ENCODE measurements at regions not wholly inside any gene's neighbourhood (a gene's known extent, or its start where the extent isn't known, plus 50 kb on each side); places are given as distances from the start of the nearest gene placed in this dataset.

DNA sequence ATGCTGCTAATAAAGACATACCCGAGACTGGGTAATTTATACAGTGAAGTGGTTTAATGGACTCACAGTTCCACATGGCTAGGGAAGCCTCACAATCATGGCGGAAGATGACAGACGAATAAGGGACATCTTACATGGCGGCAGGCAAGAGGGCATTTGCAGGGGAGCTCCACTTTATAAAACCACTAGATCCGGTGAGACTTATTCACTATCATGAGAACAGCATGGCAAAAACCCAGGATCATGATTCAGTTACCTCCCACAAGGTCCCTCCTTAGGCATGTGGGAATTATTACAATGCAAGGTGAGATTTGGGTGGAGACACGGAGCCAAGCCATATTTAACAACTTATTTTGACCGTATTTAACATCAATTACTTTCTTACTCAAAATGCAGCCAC is 739.0 kb downstream of the NCAM2 start:
- H3K27me3 Mint-ChIP-seq (ENCODE audit: low read depth in 3 of 3): no peaks in the 10 kb centered on the region
- no peaks in the 10 kb centered on the region for H4K20me1 ChIP-seq (ENCODE audit: insufficient read depth, low read length)
- H3K9me3 Mint-ChIP-seq: peaks cover 0 to 6% (median 2%) of the 10 kb centered on the region in 7 donors
- H3K27ac Mint-ChIP-seq: no peak overlapping the region
- no peak overlapping the region for H3K4me3 ChIP-seq (replicated peaks in 1 of 3; ENCODE audit: low read depth in 2 of 3, low read length in 3 of 3)
- no peak for DNase-seq
- H3K79me2 ChIP-seq (ENCODE audit: insufficient read depth, low read length): no peaks in the 10 kb centered on the region
- H3K4me3 Mint-ChIP-seq: no peak overlapping the region
- H2AFZ ChIP-seq (ENCODE audit: insufficient read depth, low read depth, low read length, poor library complexity, severe bottlenecking): no peak overlapping the region
- H3K36me3 ChIP-seq (replicated peaks in 1 of 2; ENCODE audit: control insufficient read depth in 1 of 2, insufficient read depth in 2 of 2, low read length in 2 of 2): no peaks in the 10 kb centered on the region
- TF ChIP-seq, protein P1, sequence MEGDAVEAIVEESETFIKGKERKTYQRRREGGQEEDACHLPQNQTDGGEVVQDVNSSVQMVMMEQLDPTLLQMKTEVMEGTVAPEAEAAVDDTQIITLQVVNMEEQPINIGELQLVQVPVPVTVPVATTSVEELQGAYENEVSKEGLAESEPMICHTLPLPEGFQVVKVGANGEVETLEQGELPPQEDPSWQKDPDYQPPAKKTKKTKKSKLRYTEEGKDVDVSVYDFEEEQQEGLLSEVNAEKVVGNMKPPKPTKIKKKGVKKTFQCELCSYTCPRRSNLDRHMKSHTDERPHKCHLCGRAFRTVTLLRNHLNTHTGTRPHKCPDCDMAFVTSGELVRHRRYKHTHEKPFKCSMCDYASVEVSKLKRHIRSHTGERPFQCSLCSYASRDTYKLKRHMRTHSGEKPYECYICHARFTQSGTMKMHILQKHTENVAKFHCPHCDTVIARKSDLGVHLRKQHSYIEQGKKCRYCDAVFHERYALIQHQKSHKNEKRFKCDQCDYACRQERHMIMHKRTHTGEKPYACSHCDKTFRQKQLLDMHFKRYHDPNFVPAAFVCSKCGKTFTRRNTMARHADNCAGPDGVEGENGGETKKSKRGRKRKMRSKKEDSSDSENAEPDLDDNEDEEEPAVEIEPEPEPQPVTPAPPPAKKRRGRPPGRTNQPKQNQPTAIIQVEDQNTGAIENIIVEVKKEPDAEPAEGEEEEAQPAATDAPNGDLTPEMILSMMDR (IDR thresholded peaks at IDR 0.05): no peak
- no peak overlapping the region for H3K9ac ChIP-seq (ENCODE audit: insufficient read depth, low read length, poor library complexity, severe bottlenecking)
- H3K27ac ChIP-seq (ENCODE audit: low read depth in 1 of 2, low read length in 2 of 2): no peak overlapping the region
- H3K27me3 ChIP-seq (ENCODE audit: control insufficient read depth in 2 of 2, insufficient read depth in 2 of 2, low read length in 2 of 2): no peaks in the 10 kb centered on the region
- no peak overlapping the region for H3K4me2 ChIP-seq (replicated peaks; ENCODE audit: extremely low read depth, low read length, poor library complexity, severe bottlenecking)
- intact Hi-C loops (cut with micrococcal nuclease): no loop called here
- peaks cover 2 to 5% of the 10 kb centered on the region in 2 donors for H3K9me3 ChIP-seq (replicated peaks in 1 of 2; ENCODE audit: control insufficient read depth in 1 of 2, insufficient read depth in 1 of 2, low read length in 2 of 2)
- H3K4me1 Mint-ChIP-seq: no peaks in the 10 kb centered on the region
- H3K36me3 Mint-ChIP-seq: no peaks in the 10 kb centered on the region
- 66% methylated on average over 3 of the region's 7 CpGs for WGBS (ENCODE audit: insufficient coverage)
- no peaks in the 10 kb centered on the region for H3K4me1 ChIP-seq (ENCODE audit: control insufficient read depth in 1 of 2, insufficient read depth in 2 of 2, low read length in 2 of 2)

DNA sequence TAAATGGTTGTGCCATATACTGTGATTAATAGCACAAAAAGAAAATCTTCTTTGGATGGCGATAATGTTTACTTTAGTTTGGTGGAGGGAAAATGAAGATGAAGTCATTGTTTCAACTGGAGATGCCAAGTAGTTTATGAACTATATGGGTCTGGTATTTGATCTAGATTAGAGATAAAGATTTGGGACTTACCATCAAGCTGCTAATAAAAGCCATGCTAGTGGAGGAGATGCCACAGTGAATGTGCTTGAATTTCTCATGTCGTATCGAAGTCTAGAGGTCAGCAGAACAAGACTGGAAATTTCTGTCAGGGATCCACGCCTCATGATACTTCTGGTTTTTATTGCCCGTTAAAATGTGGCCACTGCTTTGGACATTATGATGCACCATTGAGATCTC is 742.0 kb downstream of the NCAM2 start:
- Histone ChIP-seq H3K9ac (ENCODE audit: insufficient read depth, low read length, poor library complexity, severe bottlenecking) (no peak overlapping the region), H4K20me1 (ENCODE audit: insufficient read depth, low read length) (no peaks in the 10 kb centered on the region), H3K79me2 (ENCODE audit: insufficient read depth, low read length) (no peaks in the 10 kb centered on the region), H2AFZ (ENCODE audit: insufficient read depth, low read depth, low read length, poor library complexity, severe bottlenecking) (no peak overlapping the region), H3K4me2 (replicated peaks; ENCODE audit: extremely low read depth, low read length, poor library complexity, severe bottlenecking) (no peak overlapping the region), H3K36me3 (replicated peaks in 1 of 2; ENCODE audit: control insufficient read depth in 1 of 2, insufficient read depth in 2 of 2, low read length in 2 of 2) (no peaks in the 10 kb centered on the region), H3K4me3 (replicated peaks in 1 of 3; ENCODE audit: low read depth in 2 of 3, low read length in 3 of 3) (no peak overlapping the region), H3K27me3 (ENCODE audit: control insufficient read depth in 2 of 2, insufficient read depth in 2 of 2, low read length in 2 of 2) (no peaks in the 10 kb centered on the region), H3K27ac (ENCODE audit: low read depth in 1 of 2, low read length in 2 of 2) (no peak overlapping the region), H3K9me3 (replicated peaks in 1 of 2; ENCODE audit: control insufficient read depth in 1 of 2, insufficient read depth in 1 of 2, low read length in 2 of 2) (peaks cover 2 to 11% of the 10 kb centered on the region in 2 donors), H3K4me1 (ENCODE audit: control insufficient read depth in 1 of 2, insufficient read depth in 2 of 2, low read length in 2 of 2) (no peaks in the 10 kb centered on the region)
- TF ChIP-seq, protein P1 (IDR thresholded peaks at IDR 0.05): no peak
- Mint-ChIP-seq H3K4me1 (no peaks in the 10 kb centered on the region), H3K27me3 (ENCODE audit: low read depth in 3 of 3) (no peaks in the 10 kb centered on the region), H3K27ac (no peak overlapping the region), H3K4me3 (no peak overlapping the region), H3K36me3 (no peaks in the 10 kb centered on the region), H3K9me3 (peaks cover under 1 to 11% (median 8%) of the 10 kb centered on the region in 7 donors)
- DNase-seq: no peak
- 100% methylated on average over 4 of the region's 5 CpGs for WGBS (ENCODE audit: insufficient coverage)
- intact Hi-C loops (cut with micrococcal nuclease): no loop called here
